ENCODE measurements at regions not wholly inside any gene's neighbourhood (a gene's known extent, or its start where the extent isn't known, plus 50 kb on each side); places are given as distances from the start of the nearest gene placed in this dataset.
A peak's percentile ranks its signal among the peaks of the same experiment; 100 is the strongest.

DNA sequence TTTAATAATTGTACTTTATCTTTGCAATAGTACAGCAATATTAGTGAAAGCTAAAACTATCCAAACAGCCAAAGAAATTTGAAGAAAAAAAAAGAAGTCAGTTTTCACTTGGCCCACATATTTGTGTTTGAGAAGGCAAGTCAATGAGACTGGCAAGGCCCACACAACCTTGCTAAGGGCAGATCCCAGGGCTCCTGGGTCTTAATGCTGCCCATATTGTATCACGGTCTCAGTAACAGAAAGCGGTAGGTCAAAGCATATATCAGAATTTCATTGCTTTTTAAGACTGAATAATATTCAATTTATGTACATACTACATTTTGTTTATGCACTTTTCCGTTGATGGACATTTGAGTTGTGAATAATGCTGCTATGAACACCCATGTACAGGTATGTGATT lies 262.0 kb upstream of the TOPAZ1 start:
- DNase-seq (ENCODE audit: low read depth in 2 of 2): no peak

- peak in 1 of 2 donors; percentile 23 for DNase-seq (ENCODE audit: low read depth in 2 of 2)
These were observed 246.8 kb upstream of the TOPAZ1 start for GRCh38 chr3:43994657-43995546.

- no peak for DNase-seq (ENCODE audit: low read depth in 2 of 2)
These were observed 245.9 kb upstream of the TOPAZ1 start for GRCh38 chr3:43995547-43996378.

- no peak for DNase-seq (ENCODE audit: low read depth in 2 of 2)
These were observed 245.0 kb upstream of the TOPAZ1 start for GRCh38 chr3:43996379-43997301.

GRCh38 chr3:43997316-43997715 lies 244.4 kb upstream of the TOPAZ1 start:
- no peak for DNase-seq (ENCODE audit: low read depth in 2 of 2)

DNA sequence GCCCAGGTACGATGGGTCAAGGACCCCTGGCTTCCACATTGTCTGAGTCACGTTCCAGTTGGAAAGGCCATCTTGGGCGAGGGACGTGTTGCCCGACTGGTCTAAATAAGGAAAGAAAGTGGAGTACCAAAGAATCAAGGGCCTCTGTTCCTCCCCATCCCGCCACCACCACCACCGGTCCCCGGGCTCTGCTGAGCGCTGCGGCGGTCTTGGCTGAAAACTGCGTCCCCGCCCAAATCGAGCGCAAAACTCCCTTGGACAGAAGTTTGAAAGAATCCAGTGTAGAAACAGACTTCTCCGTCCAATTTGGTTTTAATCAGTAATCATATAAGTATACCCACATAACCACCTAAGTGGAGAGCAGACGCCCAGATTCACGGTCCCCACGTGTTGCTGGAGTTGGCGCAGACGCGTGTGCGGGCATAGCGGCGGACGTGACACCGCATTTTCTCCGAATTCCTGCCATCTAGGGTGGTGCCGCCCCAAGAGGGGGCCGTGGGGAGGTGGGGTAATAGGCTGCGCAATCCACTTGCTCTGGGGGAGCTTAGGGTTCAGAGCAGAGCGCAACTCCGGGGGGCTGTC lies 243.8 kb upstream of the TOPAZ1 start:
- DNase-seq (ENCODE audit: low read depth in 2 of 2): no peak

DNA sequence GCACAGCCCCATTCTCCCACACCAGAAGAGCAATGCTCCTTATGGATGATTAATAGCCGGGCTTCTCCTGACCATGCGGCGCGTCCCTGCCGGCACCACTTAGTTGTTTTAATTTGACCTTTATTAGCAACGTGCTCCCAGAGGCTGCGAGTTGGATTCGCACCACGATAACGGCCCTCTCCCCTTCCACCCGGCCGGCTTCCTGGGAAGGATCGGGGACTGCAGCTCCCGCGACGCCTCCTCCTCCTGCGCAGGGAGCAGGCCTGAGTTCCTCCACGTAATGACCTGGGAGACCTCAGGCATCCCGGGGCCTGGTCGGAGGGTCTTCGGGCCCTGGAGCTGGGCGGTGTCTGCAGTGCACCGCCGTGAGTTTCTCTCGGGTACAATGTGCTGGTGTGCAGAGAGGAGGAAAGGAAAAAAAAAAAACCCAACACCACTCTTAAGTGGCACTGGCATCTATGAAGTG lies 243.3 kb upstream of the TOPAZ1 start:
- DNase-seq (ENCODE audit: low read depth in 2 of 2): no peak

DNA sequence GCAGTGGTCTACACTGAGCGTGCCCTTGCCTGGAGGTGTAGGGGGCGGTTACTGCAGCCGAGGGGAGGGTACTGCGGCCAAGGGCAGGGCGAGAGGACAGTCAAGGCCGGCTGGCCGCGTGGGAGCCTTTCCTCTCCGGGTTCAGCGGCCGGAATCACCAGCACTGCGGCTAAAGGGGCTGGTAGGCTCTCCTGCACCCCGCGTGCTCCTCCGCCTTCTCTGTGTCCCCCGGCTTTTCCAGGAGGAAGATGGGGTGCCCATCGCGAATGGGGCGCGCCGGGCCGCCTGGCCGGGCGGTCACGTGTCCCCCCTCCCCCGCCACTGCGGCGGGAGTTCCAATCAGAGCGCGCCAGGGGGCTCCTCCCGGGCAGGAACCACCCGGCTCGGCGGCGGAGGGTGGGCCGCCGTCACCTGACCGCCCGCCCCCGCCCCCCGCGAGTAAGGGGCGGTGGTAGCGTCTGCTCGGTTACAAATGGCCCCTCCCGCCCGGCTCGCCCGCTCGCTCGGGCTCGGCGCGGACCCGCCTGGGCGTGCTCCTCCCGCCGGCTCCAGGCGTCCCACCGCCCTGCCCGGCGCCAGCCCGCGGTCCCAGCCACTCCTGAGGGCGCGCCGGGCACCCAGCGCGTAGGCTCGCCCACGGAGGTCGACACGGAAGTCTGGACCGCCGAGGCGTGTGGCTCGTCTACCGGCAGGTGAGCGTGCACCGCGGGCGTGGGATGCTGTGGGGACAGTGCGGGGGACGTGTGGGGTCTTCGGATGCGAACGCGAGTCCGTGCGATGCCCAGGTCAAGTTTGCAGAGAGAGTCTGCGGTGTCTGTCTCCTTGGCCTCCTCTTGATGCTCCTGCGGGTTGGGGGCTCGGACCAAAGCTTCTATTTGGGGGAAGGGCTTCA lies 242.6 kb upstream of the TOPAZ1 start:
- no peak for DNase-seq (ENCODE audit: low read depth in 2 of 2)

GRCh38 chr3:43999728-44000319 lies 241.9 kb upstream of the TOPAZ1 start:
- no peak for DNase-seq (ENCODE audit: low read depth in 2 of 2)

DNA sequence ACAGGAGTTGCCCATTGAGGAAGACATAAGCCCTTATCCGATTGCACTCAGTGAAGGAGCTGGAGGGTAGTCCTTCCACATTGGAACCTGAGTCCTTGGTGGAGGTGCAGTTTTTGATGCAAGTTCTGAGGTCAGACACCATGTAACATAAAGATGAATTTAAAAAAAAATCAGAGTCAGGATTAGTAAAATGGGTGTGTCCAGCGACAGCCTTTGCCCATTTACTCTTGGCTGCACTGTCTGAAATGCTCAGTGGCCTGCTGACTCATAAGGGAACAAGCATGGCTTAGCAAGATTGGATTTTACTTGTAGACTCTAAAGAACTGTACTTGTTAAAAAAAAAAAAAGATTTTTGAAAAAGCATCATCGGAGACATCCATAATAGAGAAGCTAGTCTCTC lies 241.1 kb upstream of the TOPAZ1 start:
- DNase-seq (ENCODE audit: low read depth in 2 of 2): no peak

DNA sequence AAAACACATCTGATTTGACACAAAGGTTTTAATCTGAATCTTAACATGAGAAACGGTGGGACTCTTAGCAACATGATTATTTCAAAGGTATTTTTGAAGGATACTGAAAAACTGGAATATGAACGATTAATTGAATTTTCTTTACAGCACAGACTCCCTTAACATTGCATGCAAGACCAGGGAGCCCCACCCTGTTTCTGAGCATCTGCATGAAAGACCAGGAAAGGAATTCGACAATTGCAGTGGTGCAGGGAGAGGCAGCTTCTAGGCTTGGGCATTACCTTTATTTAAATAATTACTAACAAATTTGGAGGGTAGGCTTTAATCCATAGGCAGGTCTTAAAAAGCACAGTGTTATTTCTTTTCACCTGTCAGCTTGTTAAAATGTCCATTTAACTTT lies 240.6 kb upstream of the TOPAZ1 start:
- DNase-seq (ENCODE audit: low read depth in 2 of 2): no peak

DNA sequence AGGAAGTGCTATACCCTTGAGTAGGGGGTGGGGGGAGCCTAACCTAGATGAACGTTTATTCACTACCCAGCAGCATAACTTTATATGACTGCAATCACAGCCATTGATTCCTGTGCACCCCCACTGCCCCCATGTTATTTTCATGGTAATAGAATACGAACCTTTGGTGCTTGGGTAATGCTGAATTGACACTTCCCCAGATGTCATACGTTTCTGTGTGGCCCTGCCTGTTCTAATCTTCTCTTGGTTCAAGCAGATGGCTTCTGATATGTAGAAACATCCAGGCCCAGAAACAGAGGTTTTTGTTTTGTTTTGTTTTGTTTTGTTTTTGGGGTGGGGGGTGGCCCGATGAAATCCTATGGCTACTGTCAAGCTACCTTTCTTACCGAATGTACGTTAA lies 237.9 kb upstream of the TOPAZ1 start:
- DNase-seq (ENCODE audit: low read depth in 2 of 2): no peak

DNA sequence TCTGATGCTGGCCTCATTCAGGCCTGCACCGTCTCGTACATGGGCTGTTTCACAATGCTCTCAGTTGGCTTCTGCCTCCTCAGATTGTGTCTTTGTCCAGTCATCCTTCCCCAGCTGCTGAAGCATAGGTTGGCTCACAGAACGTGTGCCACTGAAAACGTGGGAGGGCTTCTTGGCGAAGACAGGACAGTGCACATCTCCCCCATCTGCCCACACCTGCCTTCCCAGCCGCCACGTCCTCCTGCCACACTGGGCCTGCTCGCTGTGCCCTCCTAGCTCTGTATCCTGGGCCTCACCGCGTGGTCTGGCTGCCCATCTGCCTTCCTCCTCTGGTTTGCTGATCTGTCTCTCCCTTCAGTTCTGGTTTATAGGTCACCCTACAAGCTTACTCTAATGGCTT lies 230.0 kb upstream of the TOPAZ1 start:
- no peak for DNase-seq (ENCODE audit: low read depth in 2 of 2)

GRCh38 chr3:44012160-44012899 lies 229.4 kb upstream of the TOPAZ1 start:
- no peak for DNase-seq (ENCODE audit: low read depth in 2 of 2)

DNA sequence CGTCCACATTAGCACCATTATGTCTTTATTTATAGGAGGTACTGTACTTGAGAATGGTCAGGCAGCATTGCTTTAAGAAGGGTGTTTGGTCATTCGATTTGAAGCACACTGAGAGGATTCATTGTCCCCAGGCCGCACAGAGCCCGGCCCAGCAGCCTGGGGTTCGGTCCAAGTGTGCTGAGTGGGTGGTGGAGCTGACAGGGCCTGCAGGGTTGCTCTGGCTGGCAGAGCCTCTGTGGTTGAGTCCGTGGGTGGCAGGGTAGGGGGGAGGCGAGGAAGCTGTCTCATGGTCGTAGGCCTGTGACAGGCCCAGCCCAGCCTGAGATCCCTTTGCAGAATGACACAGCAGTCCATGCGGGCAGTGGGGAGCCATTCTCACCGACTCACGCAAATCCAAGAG lies 227.7 kb upstream of the TOPAZ1 start:
- DNase-seq (ENCODE audit: low read depth in 2 of 2): no peak

GRCh38 chr3:44015170-44015569 lies 226.5 kb upstream of the TOPAZ1 start:
- DNase-seq (ENCODE audit: low read depth in 2 of 2): no peak

- no peak for DNase-seq (ENCODE audit: low read depth in 2 of 2)
These were observed 224.9 kb upstream of the TOPAZ1 start for GRCh38 chr3:44016818-44017217.

DNA sequence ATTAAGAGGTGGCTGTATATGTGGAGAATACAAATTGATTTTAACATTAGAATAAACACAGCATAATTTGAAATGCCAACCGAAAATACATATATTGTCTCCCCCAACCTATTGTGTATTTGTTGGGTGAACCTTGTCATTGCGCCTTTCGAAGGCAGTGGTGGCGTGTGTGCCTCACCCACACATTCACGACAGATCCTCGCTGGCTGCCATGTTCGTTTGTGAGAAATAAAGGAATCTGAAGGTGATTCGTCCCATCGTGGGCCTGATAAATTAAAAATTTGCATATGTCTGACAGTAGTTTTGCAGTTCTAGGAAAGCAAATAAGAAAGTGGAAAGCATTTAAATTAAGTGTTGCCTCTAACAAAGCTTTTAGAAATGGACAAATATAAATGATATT lies 222.8 kb upstream of the TOPAZ1 start:
- DNase-seq (ENCODE audit: low read depth in 2 of 2): no peak

- no peak for DNase-seq (ENCODE audit: low read depth in 2 of 2)
These were observed 221.9 kb upstream of the TOPAZ1 start for GRCh38 chr3:44019736-44020135.
